ENCODE measurements at regions not wholly inside any gene's neighbourhood (a gene's known extent, or its start where the extent isn't known, plus 50 kb on each side); places are given as distances from the start of the nearest gene placed in this dataset.
"Not testable (repeated sequence)": the region's sequence is repeated elsewhere in the genome, so short reads cannot be mapped to it uniquely, and the experiment has no call there.

DNA sequence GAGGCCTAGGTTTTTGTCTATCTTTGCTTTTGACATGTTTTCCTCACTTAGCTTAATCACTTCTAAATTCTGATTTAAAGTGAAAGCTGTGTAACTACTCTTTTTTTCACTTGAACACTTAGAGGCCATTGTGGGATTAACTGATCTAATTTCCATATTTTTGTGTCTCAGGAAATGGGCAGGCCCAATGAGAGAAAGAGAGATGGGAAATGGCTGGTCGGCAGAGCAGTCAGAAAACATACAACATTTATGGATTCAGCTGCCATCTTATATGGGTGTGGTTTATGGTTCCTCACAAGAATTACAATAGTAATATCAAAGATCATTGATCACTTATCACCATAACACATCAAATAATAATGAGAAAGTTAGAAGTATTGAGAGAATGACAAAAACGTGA is 320.8 kb downstream of the PTPRC start:
- H3K9ac ChIP-seq (ENCODE audit: low read depth, low read length), result no peak overlapping the region

DNA sequence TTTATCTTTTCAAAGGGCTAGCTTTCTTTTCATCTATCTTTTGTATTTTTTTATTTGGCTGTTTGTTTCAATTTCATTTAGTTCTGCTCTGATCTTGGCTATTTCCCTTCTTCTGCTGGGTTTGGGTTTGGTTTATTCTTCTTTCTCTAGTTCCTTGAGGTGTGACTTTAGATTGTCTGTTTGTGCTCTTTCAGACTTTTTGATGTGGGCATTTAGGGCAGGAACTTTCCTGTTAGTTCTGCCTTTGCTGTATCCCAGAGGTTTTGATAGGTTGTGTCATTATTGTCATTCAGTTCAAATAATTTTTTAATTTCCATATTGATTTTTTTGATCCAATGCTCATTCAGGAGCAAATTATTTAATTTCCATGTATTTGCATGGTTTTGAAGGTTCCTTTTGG is 325.0 kb downstream of the PTPRC start:
- not testable (repeated sequence) for H3K4me1 ChIP-seq (ENCODE audit: control insufficient read depth, insufficient read depth, low read length); H3K9ac ChIP-seq (ENCODE audit: low read depth, low read length); H3K9me3 ChIP-seq (ENCODE audit: control insufficient read depth, insufficient read depth, low read length); H3K27me3 ChIP-seq (ENCODE audit: control insufficient read depth, insufficient read depth, low read length); H3K36me3 ChIP-seq (ENCODE audit: control insufficient read depth, insufficient read depth, low read length); H3K4me3 ChIP-seq (ENCODE audit: low read depth, low read length)

More for the DNA sequence above, 320.8 kb downstream of the PTPRC start:
- Histone ChIP-seq H3K4me1 (ENCODE audit: control insufficient read depth, insufficient read depth, low read length) (no peaks in the 10 kb centered on the region), H3K4me3 (ENCODE audit: low read depth, low read length) (no peak overlapping the region), H3K27me3 (ENCODE audit: control insufficient read depth, insufficient read depth, low read length) (no peaks in the 10 kb centered on the region), H3K36me3 (ENCODE audit: control insufficient read depth, insufficient read depth, low read length) (no peaks in the 10 kb centered on the region), H3K9me3 (ENCODE audit: control insufficient read depth, insufficient read depth, low read length) (no peaks in the 10 kb centered on the region)

GRCh38 chr1:198966519-198966918 is 327.7 kb downstream of the PTPRC start:
- H3K4me3 ChIP-seq (ENCODE audit: low read depth, low read length), result no peak overlapping the region
- no peaks in the 10 kb centered on the region for H3K36me3 ChIP-seq (ENCODE audit: control insufficient read depth, insufficient read depth, low read length)
- H3K9me3 ChIP-seq (ENCODE audit: control insufficient read depth, insufficient read depth, low read length), result no peaks in the 10 kb centered on the region
- no peaks in the 10 kb centered on the region for H3K4me1 ChIP-seq (ENCODE audit: control insufficient read depth, insufficient read depth, low read length)
- H3K27me3 ChIP-seq (ENCODE audit: control insufficient read depth, insufficient read depth, low read length), result no peaks in the 10 kb centered on the region
- H3K9ac ChIP-seq (ENCODE audit: low read depth, low read length), result no peak overlapping the region

DNA sequence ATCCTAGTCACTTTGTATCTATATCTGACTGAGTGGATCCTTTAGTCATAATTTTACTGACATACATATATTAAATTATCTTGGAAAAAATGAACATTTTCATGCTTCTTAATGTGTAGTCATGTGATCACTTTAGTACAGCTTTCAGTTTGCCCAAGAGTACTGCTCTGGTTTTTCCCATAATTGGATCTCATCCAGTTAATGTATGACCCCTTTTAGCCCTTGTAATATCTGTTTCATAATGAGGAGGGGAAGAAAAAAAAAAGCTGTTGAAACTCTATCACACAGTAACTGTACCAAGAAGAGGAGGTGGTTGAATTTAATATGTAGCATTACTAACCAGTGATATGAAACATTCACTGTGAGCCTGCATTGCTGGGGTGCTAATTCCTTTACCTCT is 328.7 kb downstream of the PTPRC start:
- H3K4me3 ChIP-seq (ENCODE audit: low read depth, low read length), result no peak overlapping the region
- no peaks in the 10 kb centered on the region for H3K27me3 ChIP-seq (ENCODE audit: control insufficient read depth, insufficient read depth, low read length)
- no peaks in the 10 kb centered on the region for H3K4me1 ChIP-seq (ENCODE audit: control insufficient read depth, insufficient read depth, low read length)
- H3K9me3 ChIP-seq (ENCODE audit: control insufficient read depth, insufficient read depth, low read length), result no peaks in the 10 kb centered on the region
- no peak overlapping the region for H3K9ac ChIP-seq (ENCODE audit: low read depth, low read length)
- no peaks in the 10 kb centered on the region for H3K36me3 ChIP-seq (ENCODE audit: control insufficient read depth, insufficient read depth, low read length)

DNA sequence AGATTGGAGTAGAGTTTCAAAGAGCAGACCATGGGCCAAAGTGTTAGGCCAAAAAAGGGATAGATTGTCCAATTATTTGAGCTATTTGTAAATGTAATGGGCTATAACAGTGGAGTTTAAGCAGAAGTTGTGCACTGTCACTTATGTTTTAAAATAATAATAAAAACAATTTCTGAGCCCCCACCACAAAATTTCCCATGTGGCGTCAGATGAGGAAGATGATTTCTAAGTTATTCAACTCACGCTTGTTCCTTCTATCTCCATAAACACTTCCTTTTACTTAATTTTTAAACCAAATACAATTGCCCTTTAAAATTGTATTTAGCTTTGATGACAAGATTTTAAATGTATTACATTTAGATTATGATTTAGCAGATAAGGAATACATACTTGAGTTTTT is 330.0 kb downstream of the PTPRC start:
- H3K9ac ChIP-seq (ENCODE audit: low read depth, low read length), result no peak overlapping the region
- no peaks in the 10 kb centered on the region for H3K4me1 ChIP-seq (ENCODE audit: control insufficient read depth, insufficient read depth, low read length)
- no peak overlapping the region for H3K4me3 ChIP-seq (ENCODE audit: low read depth, low read length)
- no peaks in the 10 kb centered on the region for H3K9me3 ChIP-seq (ENCODE audit: control insufficient read depth, insufficient read depth, low read length)
- no peaks in the 10 kb centered on the region for H3K27me3 ChIP-seq (ENCODE audit: control insufficient read depth, insufficient read depth, low read length)
- no peaks in the 10 kb centered on the region for H3K36me3 ChIP-seq (ENCODE audit: control insufficient read depth, insufficient read depth, low read length)

DNA sequence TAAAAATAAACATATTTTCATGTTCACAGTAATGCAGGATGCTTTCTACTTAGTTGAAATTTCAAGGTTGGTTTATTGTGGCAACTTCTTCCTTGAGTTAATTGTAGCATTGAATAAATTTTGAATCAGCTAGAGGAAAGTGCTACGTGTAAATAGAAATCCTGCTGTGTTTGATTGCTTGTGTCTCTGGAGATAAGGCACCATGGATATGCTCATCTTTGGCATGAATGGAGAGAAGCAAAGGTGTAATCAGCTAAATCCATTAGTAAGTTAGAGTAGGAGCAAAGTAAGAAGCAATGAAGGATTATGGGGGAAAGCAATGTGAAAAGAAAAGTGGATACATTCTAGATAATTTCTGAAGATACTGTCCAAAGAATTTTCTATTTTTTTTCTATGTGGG is 331.1 kb downstream of the PTPRC start:
- Histone ChIP-seq H3K4me3 (ENCODE audit: low read depth, low read length) (no peak overlapping the region), H3K9me3 (ENCODE audit: control insufficient read depth, insufficient read depth, low read length) (no peaks in the 10 kb centered on the region), H3K9ac (ENCODE audit: low read depth, low read length) (no peak overlapping the region), H3K4me1 (ENCODE audit: control insufficient read depth, insufficient read depth, low read length) (no peaks in the 10 kb centered on the region), H3K27me3 (ENCODE audit: control insufficient read depth, insufficient read depth, low read length) (no peaks in the 10 kb centered on the region), H3K36me3 (ENCODE audit: control insufficient read depth, insufficient read depth, low read length) (no peaks in the 10 kb centered on the region)

DNA sequence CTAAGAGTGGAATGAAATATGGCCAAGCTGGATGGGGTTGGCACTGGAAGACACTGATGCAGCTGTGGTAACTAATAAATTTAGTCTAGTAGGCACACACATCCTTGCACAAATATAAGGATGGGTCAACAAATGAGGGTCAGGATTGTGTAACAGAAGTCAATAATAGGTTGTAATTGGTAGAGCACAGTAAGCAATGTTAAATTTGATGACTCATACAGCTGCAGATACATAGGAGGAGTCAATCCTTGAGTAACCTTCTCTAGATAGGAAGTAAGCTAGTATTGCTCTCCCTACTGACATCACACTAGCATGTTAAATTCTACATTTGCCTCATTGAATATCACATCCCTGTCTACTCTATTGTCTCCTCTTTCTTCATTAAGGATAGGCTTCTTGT is 332.1 kb downstream of the PTPRC start:
- Histone ChIP-seq H3K9ac (ENCODE audit: low read depth, low read length) (no peak overlapping the region), H3K4me3 (ENCODE audit: low read depth, low read length) (no peak overlapping the region), H3K36me3 (ENCODE audit: control insufficient read depth, insufficient read depth, low read length) (no peaks in the 10 kb centered on the region), H3K9me3 (ENCODE audit: control insufficient read depth, insufficient read depth, low read length) (no peaks in the 10 kb centered on the region), H3K27me3 (ENCODE audit: control insufficient read depth, insufficient read depth, low read length) (no peaks in the 10 kb centered on the region), H3K4me1 (ENCODE audit: control insufficient read depth, insufficient read depth, low read length) (no peaks in the 10 kb centered on the region)

DNA sequence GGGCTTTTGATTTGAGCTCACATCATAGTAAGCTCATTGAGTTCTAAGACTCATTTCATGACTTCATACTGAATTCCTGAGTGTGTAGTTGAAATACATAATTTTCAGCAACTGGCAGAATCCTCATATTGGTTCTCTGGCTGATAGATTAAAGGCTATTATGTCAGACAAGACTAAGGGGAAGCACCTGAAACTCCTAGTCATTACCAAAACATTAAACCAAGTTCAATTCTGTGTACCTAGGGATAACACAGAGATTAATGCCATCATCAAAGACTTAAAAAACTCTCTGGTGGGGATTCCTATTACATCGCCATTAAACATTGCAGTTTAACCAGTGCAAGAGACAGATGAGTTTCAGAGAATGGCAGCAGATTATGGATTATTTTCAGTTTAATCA is 339.1 kb downstream of the PTPRC start:
- Histone ChIP-seq H3K9me3 (ENCODE audit: control insufficient read depth, insufficient read depth, low read length) (no peaks in the 10 kb centered on the region), H3K9ac (ENCODE audit: low read depth, low read length) (no peak overlapping the region), H3K4me1 (ENCODE audit: control insufficient read depth, insufficient read depth, low read length) (no peaks in the 10 kb centered on the region), H3K4me3 (ENCODE audit: low read depth, low read length) (no peak overlapping the region), H3K36me3 (ENCODE audit: control insufficient read depth, insufficient read depth, low read length) (no peaks in the 10 kb centered on the region), H3K27me3 (ENCODE audit: control insufficient read depth, insufficient read depth, low read length) (no peaks in the 10 kb centered on the region)

- Histone ChIP-seq H3K36me3 (ENCODE audit: control insufficient read depth, insufficient read depth, low read length) (no peaks in the 10 kb centered on the region), H3K4me1 (ENCODE audit: control insufficient read depth, insufficient read depth, low read length) (no peaks in the 10 kb centered on the region), H3K9ac (ENCODE audit: low read depth, low read length) (no peak overlapping the region), H3K27me3 (ENCODE audit: control insufficient read depth, insufficient read depth, low read length) (no peaks in the 10 kb centered on the region), H3K9me3 (ENCODE audit: control insufficient read depth, insufficient read depth, low read length) (no peaks in the 10 kb centered on the region), H3K4me3 (ENCODE audit: low read depth, low read length) (no peak overlapping the region)
These were observed 339.7 kb downstream of the PTPRC start for GRCh38 chr1:198978523-198978922.

GRCh38 chr1:198986036-198986435 is 347.2 kb downstream of the PTPRC start:
- H3K9ac ChIP-seq (ENCODE audit: low read depth, low read length), result no peak overlapping the region
- H3K27me3 ChIP-seq (ENCODE audit: control insufficient read depth, insufficient read depth, low read length), result no peaks in the 10 kb centered on the region
- H3K4me3 ChIP-seq (ENCODE audit: low read depth, low read length), result no peak overlapping the region
- no peaks in the 10 kb centered on the region for H3K4me1 ChIP-seq (ENCODE audit: control insufficient read depth, insufficient read depth, low read length)
- no peaks in the 10 kb centered on the region for H3K36me3 ChIP-seq (ENCODE audit: control insufficient read depth, insufficient read depth, low read length)
- no peaks in the 10 kb centered on the region for H3K9me3 ChIP-seq (ENCODE audit: control insufficient read depth, insufficient read depth, low read length)

GRCh38 chr1:198986442-198986841 is 347.6 kb downstream of the PTPRC start:
- Histone ChIP-seq H3K9me3 (ENCODE audit: control insufficient read depth, insufficient read depth, low read length) (no peaks in the 10 kb centered on the region), H3K9ac (ENCODE audit: low read depth, low read length) (no peak overlapping the region), H3K4me3 (ENCODE audit: low read depth, low read length) (no peak overlapping the region)

GRCh38 chr1:199002661-199003060 is 363.8 kb downstream of the PTPRC start:
- Histone ChIP-seq H3K27me3 (ENCODE audit: control insufficient read depth, insufficient read depth, low read length) (no peaks in the 10 kb centered on the region), H3K4me3 (ENCODE audit: low read depth, low read length) (no peak overlapping the region), H3K9ac (ENCODE audit: low read depth, low read length) (no peak overlapping the region), H3K4me1 (ENCODE audit: control insufficient read depth, insufficient read depth, low read length) (no peaks in the 10 kb centered on the region), H3K9me3 (ENCODE audit: control insufficient read depth, insufficient read depth, low read length) (no peaks in the 10 kb centered on the region), H3K36me3 (ENCODE audit: control insufficient read depth, insufficient read depth, low read length) (no peaks in the 10 kb centered on the region)

More at GRCh38 chr1:198986442-198986841, 347.6 kb downstream of the PTPRC start:
- Histone ChIP-seq H3K4me1 (ENCODE audit: control insufficient read depth, insufficient read depth, low read length) (no peaks in the 10 kb centered on the region), H3K27me3 (ENCODE audit: control insufficient read depth, insufficient read depth, low read length) (no peaks in the 10 kb centered on the region), H3K36me3 (ENCODE audit: control insufficient read depth, insufficient read depth, low read length) (no peaks in the 10 kb centered on the region)

DNA sequence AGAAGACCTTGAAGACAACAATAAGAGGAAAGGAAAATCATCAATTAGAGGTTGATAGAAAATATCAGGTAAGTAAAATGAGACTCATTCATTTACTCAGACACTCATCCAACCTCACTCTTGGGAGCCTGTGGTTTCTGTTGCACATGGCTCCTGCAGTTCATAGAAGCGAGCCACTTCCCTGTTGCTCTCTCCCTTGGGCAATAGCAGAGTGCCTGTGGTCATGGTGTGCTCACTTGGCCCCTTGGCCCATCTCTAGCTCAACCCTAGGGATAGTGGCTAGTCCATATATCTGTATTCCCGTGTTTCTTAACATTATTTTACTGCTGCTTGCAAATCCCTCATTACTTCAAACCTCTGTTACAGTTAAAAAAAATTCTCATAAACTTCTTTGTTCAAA is 368.6 kb downstream of the PTPRC start:
- Histone ChIP-seq H3K36me3 (ENCODE audit: control insufficient read depth, insufficient read depth, low read length) (no peaks in the 10 kb centered on the region), H3K4me3 (ENCODE audit: low read depth, low read length) (no peak overlapping the region), H3K9me3 (ENCODE audit: control insufficient read depth, insufficient read depth, low read length) (no peaks in the 10 kb centered on the region), H3K9ac (ENCODE audit: low read depth, low read length) (no peak overlapping the region), H3K4me1 (ENCODE audit: control insufficient read depth, insufficient read depth, low read length) (no peaks in the 10 kb centered on the region), H3K27me3 (ENCODE audit: control insufficient read depth, insufficient read depth, low read length) (no peaks in the 10 kb centered on the region)

Data from iPS-15b (cell line).